CD4-positive, alpha-beta T cell treated with Interleukin-4 for 4 hours (primary cell): ENCODE measurements at regions not wholly inside any gene's neighbourhood (a gene's known extent, or its start where the extent isn't known, plus 50 kb on each side); places are given as distances from the start of the nearest gene placed in this dataset.

ENCODE experiments used
- DNase-seq: peaks from one replicate; pipeline ENCODE4 v3.0.0-alpha.2; 2020

DNA sequence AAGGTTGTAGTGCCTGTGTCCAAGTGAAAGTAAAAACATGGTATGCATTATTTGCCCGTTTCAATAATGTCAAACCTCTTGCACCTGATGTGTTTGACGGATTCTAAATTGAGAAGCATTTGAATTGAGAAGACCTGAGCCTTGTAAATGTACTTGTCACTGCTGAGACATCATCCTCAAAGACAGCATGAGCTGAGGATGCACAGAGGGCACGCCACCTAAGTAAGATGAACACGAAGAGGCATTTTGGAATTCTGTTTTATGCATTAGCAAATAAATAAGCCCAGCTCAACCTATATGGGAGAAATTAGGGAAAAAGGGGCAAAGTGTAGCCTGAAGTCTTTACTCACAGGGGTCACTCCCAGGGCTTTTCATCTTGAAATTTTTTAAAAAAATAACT, 73.8 kb upstream of the SORCS1 start:
- no peak for DNase-seq

DNA sequence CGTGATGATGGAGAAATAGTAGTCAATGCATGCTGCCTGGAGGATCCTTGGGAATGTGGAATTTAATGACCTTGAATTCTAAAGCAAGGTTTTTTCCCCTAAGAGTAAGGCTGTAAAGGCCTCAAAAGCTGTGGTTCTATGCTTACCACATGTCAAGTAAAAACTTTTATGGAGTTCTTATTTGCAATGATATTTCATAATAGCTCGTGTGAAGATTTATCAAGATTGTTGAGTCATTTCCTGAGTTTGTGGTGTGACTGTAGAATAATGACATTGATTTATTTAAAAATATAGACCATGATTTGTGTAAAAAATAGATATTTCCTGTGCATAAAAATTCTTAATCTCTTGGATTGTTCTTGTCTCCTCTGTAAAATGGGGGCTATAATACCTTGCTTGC, 67.5 kb upstream of the SORCS1 start:
- no peak for DNase-seq

DNA sequence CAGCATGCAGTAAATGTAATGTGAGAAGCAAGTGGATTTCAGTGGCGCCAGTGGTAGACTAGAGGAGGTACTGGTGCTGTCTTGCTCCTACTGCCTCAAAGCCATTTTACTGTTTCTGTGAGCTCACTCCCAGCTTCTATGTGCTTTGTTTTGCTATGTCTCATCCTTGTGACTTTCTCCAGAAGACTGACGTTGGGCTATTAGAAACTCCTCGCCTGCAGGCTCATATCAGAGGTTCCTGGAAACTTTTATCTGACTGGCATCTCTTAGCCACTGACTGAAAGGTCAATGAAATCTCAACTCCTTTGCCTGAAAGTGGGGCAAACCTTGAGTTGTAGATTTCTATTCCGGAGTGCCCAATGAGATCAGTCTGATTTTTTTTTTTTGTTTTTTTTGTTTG, 66.4 kb upstream of the SORCS1 start:
- DNase-seq = no peak

DNA sequence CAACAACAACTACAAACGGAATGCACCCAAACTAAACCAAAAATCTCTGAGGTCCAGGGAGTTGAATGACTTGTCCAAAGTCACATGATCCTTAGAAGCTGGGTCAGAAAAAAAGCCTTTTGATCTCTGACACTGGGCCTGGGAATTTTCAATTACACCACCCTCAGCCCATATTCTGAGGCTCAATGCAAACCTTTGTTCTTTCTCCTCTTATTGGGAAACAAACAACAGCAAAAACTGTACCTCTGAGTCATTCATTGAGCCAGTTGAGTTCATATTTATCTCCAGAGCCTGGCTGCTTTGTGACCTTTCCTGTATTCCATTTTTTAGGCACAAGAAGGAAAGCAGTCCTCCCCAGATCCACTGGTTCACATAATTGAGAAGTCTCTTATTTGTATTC, 51.2 kb upstream of the SORCS1 start:
- no peak for DNase-seq
